Astrocyte (in vitro differentiated cells and primary cell): ENCODE measurements at regions not wholly inside any gene's neighbourhood (a gene's known extent, or its start where the extent isn't known, plus 50 kb on each side); places are given as distances from the start of the nearest gene placed in this dataset.

Source experiments
- CTCF ChIP-seq: IDR thresholded peaks from 2 replicates; pipeline ENCODE4 v1.5.1; 2011; ENCODE audit warnings: low read depth, mild to moderate bottlenecking, inconsistent platforms, low read length, moderate library complexity; ENCODE audit not compliant: insufficient read depth
- EZH2 ChIP-seq: IDR thresholded peaks from 2 replicates; pipeline ENCODE4 v1.6.1; 2012; ENCODE audit warnings: mild to moderate bottlenecking, low read length, inconsistent platforms; ENCODE audit not compliant: insufficient read depth

GRCh38 chr12:92568691-92569090 is 134.1 kb upstream of the PLEKHG7 start:
- TF ChIP-seq CTCF (no peak), EZH2 (no peak)
